Fibroblast of the aortic adventitia (primary cell): ENCODE measurements at regions not wholly inside any gene's neighbourhood (a gene's known extent, or its start where the extent isn't known, plus 50 kb on each side); places are given as distances from the start of the nearest gene placed in this dataset.
"Not testable (repeated sequence)": the region's sequence is repeated elsewhere in the genome, so short reads cannot be mapped to it uniquely, and the experiment has no call there.

ENCODE experiments used
- DNase-seq: peaks from one replicate; pipeline ENCODE4 v3.0.0-alpha.2; 2010; ENCODE audit warnings: low read depth
- H3K4me3 ChIP-seq: 2 replicates; pipeline ENCODE4 v1.5.1; 2011; ENCODE audit warnings: low read depth, mild to moderate bottlenecking, control low read depth, low read length, moderate library complexity
- CTCF ChIP-seq: IDR thresholded peaks from 2 replicates; pipeline ENCODE4 v1.5.1; 2011; ENCODE audit warnings: mild to moderate bottlenecking, low read length, control low read depth, inconsistent platforms; ENCODE audit not compliant: insufficient read depth

DNA sequence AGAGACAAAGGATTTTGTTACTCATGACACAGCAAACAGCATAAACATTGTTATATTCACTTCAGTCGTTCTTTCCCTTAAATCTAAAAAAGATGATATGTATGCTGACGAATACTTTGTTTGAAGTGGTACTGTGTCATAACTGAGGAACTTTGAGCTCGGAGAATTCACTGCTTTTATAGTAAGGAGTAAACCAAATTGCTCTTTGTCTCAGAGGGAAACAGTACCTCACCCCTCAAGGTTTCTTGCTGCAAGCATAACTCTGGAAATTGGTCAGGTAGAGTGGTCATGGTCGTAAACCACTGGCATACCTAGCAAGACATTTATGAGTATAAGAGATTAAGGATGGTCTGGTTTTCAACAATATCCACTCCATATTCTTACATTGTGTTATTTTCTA is 160.2 kb upstream of the OR4E1 start:
- no peak for DNase-seq
- H3K4me3 ChIP-seq: no peak overlapping the region
- no peak for TF ChIP-seq CTCF

- no peak overlapping the region for H3K4me3 ChIP-seq
- TF ChIP-seq CTCF: no peak
- DNase-seq: no peak
Measured at GRCh38 chr14:21825845-21826244, 152.2 kb upstream of the OR4E1 start.

GRCh38 chr14:21825149-21825743 is 151.6 kb upstream of the OR4E1 start:
- no peak for TF ChIP-seq CTCF
- DNase-seq: no peak
- H3K4me3 ChIP-seq: no peak overlapping the region

DNA sequence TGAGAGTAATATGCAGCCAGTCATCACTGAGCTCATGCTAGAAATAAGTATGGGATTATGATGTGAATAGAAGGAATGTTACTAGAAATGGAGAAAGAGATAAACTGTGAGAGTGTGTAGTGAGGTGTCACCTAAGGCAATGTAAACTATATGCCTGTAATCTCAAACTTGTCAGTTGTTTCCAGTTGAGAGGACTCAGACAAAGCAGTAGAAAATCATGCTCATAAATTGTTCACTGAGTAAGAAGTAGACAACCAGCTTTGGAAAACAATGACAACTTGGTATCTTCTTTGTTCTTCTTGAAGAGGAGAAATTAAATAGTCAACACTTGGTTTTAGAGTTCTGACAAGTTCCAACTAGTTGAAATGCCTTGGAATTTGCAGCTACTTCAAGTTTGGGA is 148.5 kb upstream of the OR4E1 start:
- TF ChIP-seq CTCF: no peak
- no peak overlapping the region for H3K4me3 ChIP-seq
- no peak for DNase-seq

GRCh38 chr14:21820631-21821030 is 147.0 kb upstream of the OR4E1 start:
- no peak overlapping the region for H3K4me3 ChIP-seq
- DNase-seq: no peak
- TF ChIP-seq CTCF: no peak

GRCh38 chr14:21819891-21820290 is 146.3 kb upstream of the OR4E1 start:
- not testable (repeated sequence) for H3K4me3 ChIP-seq, DNase-seq

GRCh38 chr14:21817010-21817409 is 143.4 kb upstream of the OR4E1 start:
- not testable (repeated sequence) for H3K4me3 ChIP-seq, DNase-seq

- no peak for DNase-seq
- TF ChIP-seq CTCF: no peak
- H3K4me3 ChIP-seq: no peak overlapping the region
Measured at GRCh38 chr14:21807975-21808374, 134.4 kb upstream of the OR4E1 start.
